C4-2B (cell line): ENCODE measurements at regions not wholly inside any gene's neighbourhood (a gene's known extent, or its start where the extent isn't known, plus 50 kb on each side); places are given as distances from the start of the nearest gene placed in this dataset.
A peak's percentile ranks its signal among the peaks of the same experiment; 100 is the strongest.

Experiments
- H3K27ac ChIP-seq: fragments of 450-650 bp; 2 replicates; pipeline ENCODE4 v1.5.1; 2017
- CTCF ChIP-seq: fragments of 450-650 bp; conservative IDR thresholded peaks from 2 replicates; pipeline ENCODE4 v1.5.1; 2017; ENCODE audit warnings: mild to moderate bottlenecking
- ZFX ChIP-seq: fragments of 450-650 bp; IDR thresholded peaks from 2 replicates; pipeline ENCODE4 v1.6.1; 2017

- no peak overlapping the region for H3K27ac ChIP-seq
- TF ChIP-seq ZFX (no peak), CTCF (no peak)
Observed at GRCh38 chr6:22349051-22349450, 52.2 kb upstream of the PRL start.

GRCh38 chr6:22349528-22349927 lies 52.7 kb upstream of the PRL start:
- H3K27ac ChIP-seq: no peak overlapping the region
- TF ChIP-seq ZFX (no peak), CTCF (no peak)

- TF ChIP-seq ZFX: no peak
- TF ChIP-seq CTCF: no peak
- H3K27ac ChIP-seq: no peak overlapping the region
Observed at GRCh38 chr6:22350109-22350508, 53.3 kb upstream of the PRL start.

- no peak for TF ChIP-seq CTCF
- TF ChIP-seq ZFX: no peak
- H3K27ac ChIP-seq: no peak overlapping the region
Observed at GRCh38 chr6:22353101-22353500, 56.3 kb upstream of the PRL start.

GRCh38 chr6:22356362-22356940 lies 59.6 kb upstream of the PRL start:
- TF ChIP-seq ZFX (no peak), CTCF (no peak)
- H3K27ac ChIP-seq: no peak overlapping the region

GRCh38 chr6:22357724-22358189 lies 60.9 kb upstream of the PRL start:
- H3K27ac ChIP-seq: no peak overlapping the region
- TF ChIP-seq ZFX: no peak
- TF ChIP-seq CTCF: no peak

- peak overlapping the region; percentile 84 for H3K27ac ChIP-seq
- TF ChIP-seq ZFX (no peak), CTCF (no peak)
Observed at GRCh38 chr6:22361576-22361975, 64.7 kb upstream of the PRL start.
